Right hindlimb (tissue), 1 donor: ENCODE measurements at regions not wholly inside any gene's neighbourhood (a gene's known extent, or its start where the extent isn't known, plus 50 kb on each side); places are given as distances from the start of the nearest gene placed in this dataset.

Source experiments
- DNase-seq: peaks from one replicate; pipeline ENCODE4 v3.0.0-alpha.2; 2018

DNA sequence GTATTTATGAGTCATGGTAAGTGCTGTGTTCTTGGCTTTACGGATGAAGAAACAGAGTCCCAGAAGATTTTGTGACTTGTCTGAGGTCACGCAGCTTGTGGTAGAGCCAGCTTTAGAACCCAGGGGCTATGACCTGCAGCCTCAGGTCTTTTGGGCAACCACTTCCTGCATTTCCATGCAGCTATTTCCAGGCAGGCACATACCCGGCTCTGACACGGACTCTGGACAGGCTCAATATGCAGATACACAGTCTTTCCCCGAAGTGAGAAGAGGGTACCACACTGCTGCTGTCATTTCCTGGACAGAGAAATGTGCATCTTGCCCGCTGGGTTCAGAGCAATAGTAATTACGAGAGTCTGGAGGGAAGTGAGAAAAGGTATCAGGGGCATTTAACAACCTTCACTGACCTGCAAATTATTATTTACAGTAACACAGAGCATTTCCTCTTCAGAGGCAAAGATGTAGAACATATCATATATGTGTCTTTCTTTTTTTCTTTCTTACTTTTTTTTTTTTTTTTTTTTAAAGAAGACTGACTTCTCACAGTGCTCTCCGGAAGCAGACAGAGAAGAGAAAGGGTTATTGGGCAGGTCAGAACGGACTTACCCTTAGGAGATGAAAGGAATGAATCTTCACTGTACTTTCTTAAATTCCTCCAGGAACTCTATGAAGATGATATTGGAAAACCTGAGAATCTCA is 185.1 kb downstream of the CLIC5 start:
- no peak for DNase-seq

DNA sequence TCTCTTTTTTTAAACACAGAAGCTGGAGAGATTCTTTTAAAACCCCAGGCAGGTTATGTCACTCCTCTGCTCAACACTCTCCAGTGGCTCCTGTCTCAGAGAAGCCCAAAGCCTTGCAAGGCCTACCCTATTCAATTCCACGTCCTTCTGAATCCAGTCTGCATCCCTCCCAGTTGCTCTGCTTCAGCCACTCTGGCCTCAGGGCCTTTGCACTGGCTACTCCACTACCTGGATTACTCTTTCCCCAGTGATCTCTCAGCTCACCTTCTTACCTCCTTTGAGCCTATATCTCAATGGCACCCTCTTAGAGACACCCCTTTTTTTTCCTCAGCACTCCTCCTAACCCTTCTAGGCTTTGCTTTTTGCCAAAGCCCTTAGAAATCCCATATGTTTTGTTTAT is 185.8 kb downstream of the CLIC5 start:
- DNase-seq = no peak

DNA sequence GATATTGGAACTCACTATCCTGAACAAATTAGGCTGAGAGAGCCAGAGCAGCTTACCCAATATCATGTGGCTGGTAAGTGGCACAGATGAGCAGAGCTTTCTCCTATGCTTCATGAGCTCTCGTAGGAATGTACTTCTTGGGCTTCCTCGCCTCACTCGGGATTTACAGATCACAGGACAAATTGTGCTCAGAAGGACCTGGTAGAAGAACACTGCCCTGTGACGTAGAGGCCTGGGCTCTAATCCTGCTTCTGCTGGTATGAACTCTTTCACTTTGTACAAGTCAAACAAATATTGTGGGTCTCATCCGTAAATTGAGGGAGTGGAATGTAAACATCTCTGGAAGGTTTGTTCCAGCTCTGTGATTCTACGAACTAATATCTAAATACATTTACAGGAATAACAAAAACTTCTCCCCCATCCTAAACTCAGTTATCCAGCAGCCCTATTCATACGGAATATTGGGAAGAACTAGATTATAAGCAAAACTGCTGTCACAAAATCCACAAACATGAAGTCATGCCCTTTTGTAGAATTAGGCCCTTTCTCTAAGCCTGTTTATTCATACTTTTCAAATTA is 187.6 kb downstream of the CLIC5 start:
- DNase-seq = no peak

DNA sequence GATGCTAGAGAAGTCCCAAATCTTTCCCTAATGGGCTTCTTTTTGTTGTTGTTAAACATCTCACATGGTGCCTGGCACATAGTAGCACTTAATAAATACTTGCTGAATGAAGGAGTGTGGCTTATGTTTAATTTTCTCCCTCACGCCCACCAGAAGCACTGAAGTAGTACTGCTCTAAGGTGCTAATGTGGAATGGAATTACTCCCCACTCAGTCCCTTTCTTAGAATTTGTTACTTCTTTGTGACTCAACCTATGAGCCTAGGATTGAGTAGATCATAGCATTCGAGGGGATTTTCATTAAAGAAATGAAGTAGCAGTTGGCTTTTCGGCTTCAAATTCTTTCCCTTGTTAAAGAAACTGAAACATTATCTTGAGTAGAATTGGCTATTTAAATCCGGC is 192.8 kb downstream of the CLIC5 start:
- no peak for DNase-seq

DNA sequence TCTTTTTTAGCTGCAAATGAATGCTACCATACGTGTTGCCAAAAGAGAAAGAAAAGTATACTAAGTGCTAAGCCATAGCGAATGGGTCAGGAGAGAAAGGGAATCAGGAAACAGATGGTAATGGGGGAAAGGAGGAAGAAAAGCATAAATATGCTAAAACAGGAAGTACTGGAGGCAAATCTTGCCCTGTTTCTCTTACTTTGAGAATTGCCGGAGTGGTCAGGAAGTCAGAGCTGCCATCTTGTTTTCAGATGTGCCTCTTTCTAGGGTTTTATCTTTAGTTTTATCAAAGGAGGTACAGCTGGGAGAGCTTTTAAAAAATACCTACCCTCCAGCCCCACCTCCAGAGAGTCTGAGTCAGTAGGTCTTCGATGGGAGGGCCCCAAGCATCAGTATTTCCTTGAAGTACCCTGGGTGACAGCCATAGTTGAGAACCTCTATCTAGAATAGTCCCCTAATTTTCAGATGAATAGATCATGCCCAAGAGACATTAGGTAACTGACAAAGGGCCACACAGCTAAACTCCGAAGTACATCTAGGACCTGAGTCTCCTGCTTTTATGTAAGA is 193.3 kb downstream of the CLIC5 start:
- no peak for DNase-seq

GRCh38 chr6:45818655-45819054 is 197.0 kb downstream of the CLIC5 start:
- no peak for DNase-seq

- peak; percentile 41 for DNase-seq
Observed at GRCh38 chr6:45816674-45817297, 198.9 kb downstream of the CLIC5 start.

GRCh38 chr6:45815466-45816125 is 200.1 kb downstream of the CLIC5 start:
- DNase-seq = peak; percentile 57

DNA sequence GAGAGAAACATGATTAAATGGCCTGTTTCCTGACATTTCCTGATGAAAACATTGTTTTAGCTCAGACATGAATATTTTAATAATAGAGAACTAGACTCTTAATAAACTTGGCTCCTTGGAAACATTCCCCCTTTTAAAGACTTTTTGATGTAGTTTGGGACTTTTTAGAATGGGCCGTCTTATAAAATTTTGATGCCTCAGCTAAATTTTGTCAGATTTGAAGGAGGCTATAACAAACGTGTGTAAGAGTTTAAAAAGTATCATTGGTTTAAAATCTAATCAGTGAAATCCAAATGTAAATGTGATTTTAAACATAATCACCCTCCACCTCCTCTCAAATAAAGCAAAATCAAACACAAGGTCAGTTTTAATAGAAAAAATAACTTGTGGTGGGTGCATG is 200.9 kb downstream of the CLIC5 start:
- DNase-seq = no peak

DNA sequence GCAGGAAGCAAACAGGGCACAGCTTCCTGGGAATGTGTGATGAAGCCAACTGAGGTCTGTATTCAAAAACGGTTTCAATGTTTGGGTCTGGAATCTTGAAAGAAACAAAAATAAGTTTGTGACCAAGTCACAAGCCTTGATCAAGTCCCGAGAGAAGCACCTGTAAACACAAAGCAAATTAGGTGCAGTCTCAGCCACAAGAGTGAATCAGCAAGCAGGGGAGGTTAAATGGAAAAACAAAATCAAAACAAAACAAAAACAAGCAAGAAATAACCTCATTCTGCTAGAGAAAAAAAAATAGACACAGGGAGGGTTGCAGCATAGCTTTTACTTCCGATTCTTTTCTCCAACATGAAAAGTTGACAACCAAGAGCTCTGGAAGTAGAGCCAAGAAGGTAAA is 201.7 kb downstream of the CLIC5 start:
- DNase-seq = no peak

DNA sequence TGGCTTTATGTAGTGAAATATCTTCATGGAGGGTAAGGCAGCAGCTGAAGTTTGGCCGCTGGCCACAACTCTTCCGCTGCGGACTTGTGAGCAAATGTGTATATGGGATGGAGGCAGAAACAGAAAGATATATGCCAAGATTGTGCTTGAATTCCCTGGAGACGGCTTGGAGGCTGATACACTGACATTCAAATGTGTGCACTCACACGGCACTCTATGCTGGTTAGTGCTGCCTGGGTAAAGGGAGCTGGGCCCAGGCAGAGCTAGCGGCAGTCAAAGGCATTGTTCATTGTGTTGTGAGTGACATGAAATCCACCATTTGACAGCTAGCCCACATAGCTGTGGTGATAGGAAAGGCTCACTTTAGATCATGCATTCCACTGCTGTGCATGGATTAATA is 202.7 kb downstream of the CLIC5 start:
- DNase-seq = no peak

DNA sequence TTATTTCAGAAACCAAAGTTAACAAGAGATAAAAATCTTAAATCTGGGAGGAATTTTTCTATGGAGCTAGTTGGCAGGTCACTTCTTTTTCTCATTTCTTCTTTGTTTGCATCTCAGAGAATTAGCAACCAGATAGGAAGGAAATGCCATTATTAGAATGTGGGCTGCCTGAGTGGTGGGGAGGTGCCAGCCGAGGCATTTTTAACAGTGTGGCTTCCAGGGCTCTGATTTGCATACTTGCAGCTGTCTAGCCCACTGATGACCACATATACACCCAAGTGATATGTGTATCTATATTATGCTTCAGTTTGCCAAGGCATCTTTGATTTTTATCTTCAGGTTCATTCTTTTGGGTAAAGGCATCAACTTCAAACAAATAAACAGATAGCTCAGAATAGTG is 206.7 kb downstream of the CLIC5 start:
- no peak for DNase-seq

DNA sequence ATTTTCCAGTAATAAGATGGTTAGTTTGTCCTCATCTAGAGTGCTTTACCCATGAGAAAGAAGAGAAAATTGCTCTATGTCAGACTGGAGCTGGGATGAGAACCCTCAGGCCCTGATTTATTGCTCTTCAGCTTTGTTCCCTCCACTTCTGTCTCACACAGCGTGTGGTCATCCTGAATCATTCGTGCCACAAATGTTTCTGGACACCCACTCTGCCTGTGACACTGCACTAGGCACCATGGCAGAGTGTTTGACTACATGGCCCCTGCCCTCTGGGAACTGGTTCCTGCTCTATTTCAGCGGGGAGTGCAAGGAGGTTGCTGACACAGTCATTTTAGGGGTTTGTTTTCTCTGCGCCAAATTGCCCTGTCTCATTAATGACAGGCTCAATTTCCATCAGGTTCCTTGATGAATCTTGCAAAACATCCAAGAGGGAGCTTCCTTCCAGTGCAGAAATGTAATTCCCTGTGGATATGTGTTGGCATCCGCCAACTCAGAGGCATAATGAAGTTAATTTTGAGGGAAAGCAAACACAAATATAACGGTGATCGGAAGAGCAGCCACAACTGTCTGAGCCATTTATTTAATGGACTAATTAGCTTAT is 207.5 kb downstream of the CLIC5 start:
- DNase-seq = no peak

- DNase-seq = no peak
Observed at GRCh38 chr6:45807311-45808041, 208.2 kb downstream of the CLIC5 start.

GRCh38 chr6:45806172-45806571 is 209.5 kb downstream of the CLIC5 start:
- DNase-seq = no peak

- no peak for DNase-seq
Observed at GRCh38 chr6:45803071-45803470, 212.6 kb downstream of the CLIC5 start.

- no peak for DNase-seq
Observed at GRCh38 chr6:45801471-45802289, 214.0 kb downstream of the CLIC5 start.

- DNase-seq = no peak
Observed at GRCh38 chr6:45800911-45801310, 214.7 kb downstream of the CLIC5 start.

GRCh38 chr6:45795678-45796077 is 220.0 kb downstream of the CLIC5 start:
- DNase-seq = no peak

DNA sequence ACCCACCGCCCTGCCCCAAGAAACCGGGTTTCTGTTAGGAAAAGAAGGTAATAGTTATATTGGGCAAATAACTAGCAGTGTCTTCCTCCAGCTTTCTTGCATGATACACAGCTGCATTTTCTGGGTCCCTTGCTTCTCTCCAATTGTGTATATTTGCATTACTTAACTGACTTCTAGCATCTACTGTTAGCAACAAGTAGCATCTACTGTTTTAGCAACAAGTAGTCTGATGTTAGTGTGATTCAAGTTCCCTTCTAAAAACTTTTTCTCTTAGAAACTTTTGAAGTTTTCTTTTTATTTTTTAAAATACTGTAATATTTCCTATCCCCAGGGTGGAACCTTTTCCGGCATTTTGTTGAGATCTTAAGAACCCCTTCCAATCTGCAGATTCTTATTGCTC is 221.2 kb downstream of the CLIC5 start:
- DNase-seq = no peak
